Suppressor macrophage treated with lipopolysaccharide for 1 hour (primary cell): ENCODE measurements at regions not wholly inside any gene's neighbourhood (a gene's known extent, or its start where the extent isn't known, plus 50 kb on each side); places are given as distances from the start of the nearest gene placed in this dataset.
"Not testable (repeated sequence)": the region's sequence is repeated elsewhere in the genome, so short reads cannot be mapped to it uniquely, and the experiment has no call there.

Experiments used
- DNase-seq, 3 donors: peaks; one replicate each; pipeline ENCODE4 v3.0.0-alpha.2; 2020 to 2022

GRCh38 chr14:104404922-104405321 lies 174.6 kb upstream of the C14orf180 start:
- no peak for DNase-seq

GRCh38 chr14:104405360-104406226 lies 174.0 kb upstream of the C14orf180 start:
- DNase-seq = no peak

GRCh38 chr14:104406831-104407230 lies 172.7 kb upstream of the C14orf180 start:
- DNase-seq = no peak

GRCh38 chr14:104416383-104416782 lies 163.2 kb upstream of the C14orf180 start:
- no peak for DNase-seq

GRCh38 chr14:104419865-104420505 lies 159.6 kb upstream of the C14orf180 start:
- no peak for DNase-seq

- not testable (repeated sequence) for DNase-seq
Observed at GRCh38 chr14:104420523-104420922, 159.0 kb upstream of the C14orf180 start.

GRCh38 chr14:104420990-104421389 lies 158.6 kb upstream of the C14orf180 start:
- no peak for DNase-seq

GRCh38 chr14:104421401-104421821 lies 158.2 kb upstream of the C14orf180 start:
- DNase-seq = no peak

- no peak for DNase-seq
Observed at GRCh38 chr14:104421892-104422828, 157.4 kb upstream of the C14orf180 start.

GRCh38 chr14:104422837-104423681 lies 156.5 kb upstream of the C14orf180 start:
- no peak for DNase-seq

- no peak for DNase-seq
Observed at GRCh38 chr14:104423701-104424405, 155.7 kb upstream of the C14orf180 start.

- no peak for DNase-seq
Observed at GRCh38 chr14:104424406-104425072, 155.0 kb upstream of the C14orf180 start.

GRCh38 chr14:104425171-104425681 lies 154.3 kb upstream of the C14orf180 start:
- DNase-seq = no peak

GRCh38 chr14:104425763-104426646 lies 153.6 kb upstream of the C14orf180 start:
- DNase-seq = no peak

- no peak for DNase-seq
Observed at GRCh38 chr14:104427131-104427851, 152.3 kb upstream of the C14orf180 start.

- no peak for DNase-seq
Observed at GRCh38 chr14:104428333-104428851, 151.2 kb upstream of the C14orf180 start.

- DNase-seq = no peak
Observed at GRCh38 chr14:104428860-104429259, 150.7 kb upstream of the C14orf180 start.

- DNase-seq = no peak
Observed at GRCh38 chr14:104429291-104429861, 150.2 kb upstream of the C14orf180 start.
